ENCODE measurements at regions not wholly inside any gene's neighbourhood (a gene's known extent, or its start where the extent isn't known, plus 50 kb on each side); places are given as distances from the start of the nearest gene placed in this dataset.

- no peaks in the 10 kb centered on the region for H3K9me3 ChIP-seq
- H3K27me3 ChIP-seq = no peaks in the 10 kb centered on the region
- no peaks in the 10 kb centered on the region for H3K4me1 ChIP-seq
- DNase-seq (no peak), ATAC-seq (no peak)
- H3K27ac ChIP-seq = no peak overlapping the region
- H3K36me3 ChIP-seq = no peaks in the 10 kb centered on the region
- H3K4me3 ChIP-seq = no peak overlapping the region
- WGBS, 4 donors = 0 to 76% (median 30%) methylated on average over 1 of the region's 1 CpG
- TF ChIP-seq CTCF (IDR thresholded peaks at IDR 0.05) (no peak), POLR2A (IDR thresholded peaks at IDR 0.05) (no peak)
- intact Hi-C loops (cut with DNase I) = no loop called here
Measured at GRCh38 chr7:125136341-125136740, 206.7 kb upstream of the POT1 start.

GRCh38 chr7:125130173-125130572 lies 200.5 kb upstream of the POT1 start:
- Histone ChIP-seq H3K27me3 (no peaks in the 10 kb centered on the region), H3K27ac (no peak overlapping the region), H3K36me3 (no peaks in the 10 kb centered on the region), H3K4me3 (no peak overlapping the region), H3K9me3 (no peaks in the 10 kb centered on the region), H3K4me1 (no peaks in the 10 kb centered on the region)
- intact Hi-C loops (cut with DNase I) = no loop called here
- no peak for DNase-seq
- TF ChIP-seq POLR2A (IDR thresholded peaks at IDR 0.05) (no peak), CTCF (IDR thresholded peaks at IDR 0.05) (no peak)
- ATAC-seq = no peak
- 45 to 75% (median 68%) methylated on average over 1 of the region's 1 CpG for WGBS, 4 donors

GRCh38 chr7:125127304-125127703 lies 197.7 kb upstream of the POT1 start:
- Histone ChIP-seq H3K36me3 (no peaks in the 10 kb centered on the region), H3K4me3 (no peak overlapping the region), H3K4me1 (no peaks in the 10 kb centered on the region), H3K27ac (no peak overlapping the region), H3K9me3 (peaks cover 0 to 6% (median 0%) of the 10 kb centered on the region in 12 donors), H3K27me3 (no peaks in the 10 kb centered on the region)
- ATAC-seq (no peak), DNase-seq (no peak)
- 89 to 91% (median 89%) methylated on average over 4 of the region's 4 CpGs for WGBS, 4 donors
- no peak for TF ChIP-seq POLR2A (IDR thresholded peaks at IDR 0.05)
- no peak for TF ChIP-seq CTCF (IDR thresholded peaks at IDR 0.05)
- intact Hi-C loops (cut with DNase I) = no loop called here

GRCh38 chr7:125126376-125126775 lies 196.8 kb upstream of the POT1 start:
- Histone ChIP-seq H3K9me3 (peaks cover 0 to 6% (median 0%) of the 10 kb centered on the region in 12 donors), H3K4me3 (no peak overlapping the region), H3K27ac (no peak overlapping the region), H3K4me1 (no peaks in the 10 kb centered on the region), H3K36me3 (no peaks in the 10 kb centered on the region), H3K27me3 (no peaks in the 10 kb centered on the region)
- no peak for DNase-seq
- 36 to 78% (median 66%) methylated on average over 1 of the region's 1 CpG for WGBS, 4 donors
- TF ChIP-seq CTCF (IDR thresholded peaks at IDR 0.05) = no peak
- no peak for TF ChIP-seq POLR2A (IDR thresholded peaks at IDR 0.05)
- no peak for ATAC-seq
- intact Hi-C loops (cut with DNase I) = no loop called here
